ENCODE measurements at regions not wholly inside any gene's neighbourhood (a gene's known extent, or its start where the extent isn't known, plus 50 kb on each side); places are given as distances from the start of the nearest gene placed in this dataset.

GRCh38 chr2:223450246-223450645 lies 151.9 kb downstream of the SCG2 start:
- Histone ChIP-seq H3K27ac (ENCODE audit: low read length) (no peak overlapping the region), H3K9me3 (ENCODE audit: control insufficient read depth, insufficient read depth, low read length) (no peaks in the 10 kb centered on the region), H3K27me3 (ENCODE audit: control insufficient read depth, insufficient read depth, low read length) (no peaks in the 10 kb centered on the region), H3K36me3 (ENCODE audit: control insufficient read depth, insufficient read depth, low read length) (no peaks in the 10 kb centered on the region), H3K4me3 (ENCODE audit: low read length) (no peak overlapping the region), H3K4me1 (ENCODE audit: control insufficient read depth, insufficient read depth, low read length) (no peaks in the 10 kb centered on the region)
- DNase-seq (ENCODE audit: low read depth, low spot score), result no peak
- no CpG with 5 or more reads among the region's 3 CpGs for WGBS (ENCODE audit: insufficient coverage, insufficient read length)

GRCh38 chr2:223457301-223457700 lies 144.9 kb downstream of the SCG2 start:
- H3K27ac ChIP-seq (ENCODE audit: low read length), result no peak overlapping the region
- DNase-seq (ENCODE audit: low read depth, low spot score), result no peak
- H3K36me3 ChIP-seq (ENCODE audit: control insufficient read depth, insufficient read depth, low read length), result no peaks in the 10 kb centered on the region
- H3K27me3 ChIP-seq (ENCODE audit: control insufficient read depth, insufficient read depth, low read length), result no peaks in the 10 kb centered on the region
- 100% methylated on average over 1 of the region's 2 CpGs for WGBS (ENCODE audit: insufficient coverage, insufficient read length)
- H3K4me3 ChIP-seq (ENCODE audit: low read length), result no peak overlapping the region
- H3K9me3 ChIP-seq (ENCODE audit: control insufficient read depth, insufficient read depth, low read length), result no peaks in the 10 kb centered on the region
- no peaks in the 10 kb centered on the region; the same call in 1 of the 2 replicates for H3K4me1 ChIP-seq (ENCODE audit: control insufficient read depth, insufficient read depth, low read length)

GRCh38 chr2:223459328-223459939 lies 142.7 kb downstream of the SCG2 start:
- H3K4me3 ChIP-seq (ENCODE audit: low read length), result no peak overlapping the region
- no peaks in the 10 kb centered on the region for H3K36me3 ChIP-seq (ENCODE audit: control insufficient read depth, insufficient read depth, low read length)
- no peaks in the 10 kb centered on the region for H3K9me3 ChIP-seq (ENCODE audit: control insufficient read depth, insufficient read depth, low read length)
- no peaks in the 10 kb centered on the region for H3K27me3 ChIP-seq (ENCODE audit: control insufficient read depth, insufficient read depth, low read length)
- no peak for DNase-seq (ENCODE audit: low read depth, low spot score)
- no peak overlapping the region for H3K27ac ChIP-seq (ENCODE audit: low read length)
- H3K4me1 ChIP-seq (ENCODE audit: control insufficient read depth, insufficient read depth, low read length), result no peaks in the 10 kb centered on the region; the same call in 1 of the 2 replicates
- WGBS (ENCODE audit: insufficient coverage, insufficient read length), result no CpG with 5 or more reads among the region's 4 CpGs

GRCh38 chr2:223460209-223460608 lies 142.0 kb downstream of the SCG2 start:
- Histone ChIP-seq H3K36me3 (ENCODE audit: control insufficient read depth, insufficient read depth, low read length) (no peaks in the 10 kb centered on the region), H3K27ac (ENCODE audit: low read length) (no peak overlapping the region), H3K4me3 (ENCODE audit: low read length) (no peak overlapping the region), H3K27me3 (ENCODE audit: control insufficient read depth, insufficient read depth, low read length) (no peaks in the 10 kb centered on the region), H3K9me3 (ENCODE audit: control insufficient read depth, insufficient read depth, low read length) (no peaks in the 10 kb centered on the region), H3K4me1 (ENCODE audit: control insufficient read depth, insufficient read depth, low read length) (no peaks in the 10 kb centered on the region; the same call in 1 of the 2 replicates)
- no CpG with 5 or more reads among the region's 1 CpG for WGBS (ENCODE audit: insufficient coverage, insufficient read length)
- no peak for DNase-seq (ENCODE audit: low read depth, low spot score)

DNA sequence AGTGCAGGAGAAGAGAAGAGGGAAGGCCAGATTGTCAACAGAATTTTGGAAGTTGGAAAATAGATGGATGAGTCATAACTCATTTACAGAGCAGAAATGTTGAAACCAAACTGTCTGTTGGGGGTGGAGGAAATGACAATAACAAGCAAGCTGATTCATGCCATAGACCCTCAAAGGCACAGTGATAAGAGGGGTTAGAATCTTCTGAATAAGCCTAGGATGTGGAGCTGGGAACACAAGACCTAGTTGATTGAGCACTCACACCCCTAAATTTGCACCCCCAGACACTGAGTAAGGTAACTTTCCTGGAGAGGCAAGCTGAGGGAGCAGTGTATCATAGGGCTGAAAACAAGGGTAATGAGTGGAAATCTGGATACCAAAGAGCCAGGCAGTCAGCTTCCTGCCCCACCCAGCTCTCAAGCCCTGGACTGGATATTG lies 141.4 kb downstream of the SCG2 start:
- Histone ChIP-seq H3K4me1 (ENCODE audit: control insufficient read depth, insufficient read depth, low read length) (no peaks in the 10 kb centered on the region; the same call in 1 of the 2 replicates), H3K9me3 (ENCODE audit: control insufficient read depth, insufficient read depth, low read length) (no peaks in the 10 kb centered on the region), H3K4me3 (ENCODE audit: low read length) (no peak overlapping the region), H3K27ac (ENCODE audit: low read length) (no peak overlapping the region), H3K36me3 (ENCODE audit: control insufficient read depth, insufficient read depth, low read length) (no peaks in the 10 kb centered on the region), H3K27me3 (ENCODE audit: control insufficient read depth, insufficient read depth, low read length) (no peaks in the 10 kb centered on the region)
- no peak for DNase-seq (ENCODE audit: low read depth, low spot score)

DNA sequence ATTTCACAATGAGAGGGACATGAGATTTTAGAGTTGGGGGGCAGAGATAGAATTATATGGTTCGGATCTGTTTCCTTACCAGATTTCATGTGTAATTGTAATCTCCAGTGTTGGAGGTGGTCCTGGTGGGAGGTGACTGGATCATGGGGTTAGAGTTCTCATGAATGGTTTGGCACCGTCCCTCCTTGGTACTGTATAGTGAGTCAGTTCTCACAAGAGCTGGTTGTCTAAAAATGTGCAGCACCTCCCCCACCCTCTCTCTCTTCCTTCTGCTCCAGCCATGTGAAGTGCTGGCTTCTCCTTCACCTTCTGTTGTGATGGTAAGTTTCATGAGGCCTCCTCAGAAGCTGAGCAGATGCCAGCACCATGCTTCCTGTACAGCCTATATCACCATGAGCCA lies 138.1 kb downstream of the SCG2 start:
- Histone ChIP-seq H3K27ac (ENCODE audit: low read length) (no peak overlapping the region), H3K4me3 (ENCODE audit: low read length) (no peak overlapping the region), H3K27me3 (ENCODE audit: control insufficient read depth, insufficient read depth, low read length) (no peaks in the 10 kb centered on the region), H3K4me1 (ENCODE audit: control insufficient read depth, insufficient read depth, low read length) (no peaks in the 10 kb centered on the region; the same call in 1 of the 2 replicates), H3K9me3 (ENCODE audit: control insufficient read depth, insufficient read depth, low read length) (no peaks in the 10 kb centered on the region), H3K36me3 (ENCODE audit: control insufficient read depth, insufficient read depth, low read length) (no peaks in the 10 kb centered on the region)
- no CpG with 5 or more reads among the region's 2 CpGs for WGBS (ENCODE audit: insufficient coverage, insufficient read length)
- DNase-seq (ENCODE audit: low read depth, low spot score), result no peak

- no peak overlapping the region for H3K4me3 ChIP-seq (ENCODE audit: low read length)
- no peak overlapping the region for H3K27ac ChIP-seq (ENCODE audit: low read length)
- H3K4me1 ChIP-seq (ENCODE audit: control insufficient read depth, insufficient read depth, low read length), result no peaks in the 10 kb centered on the region
- WGBS (ENCODE audit: insufficient coverage, insufficient read length), result no CpG with 5 or more reads among the region's 2 CpGs
- no peaks in the 10 kb centered on the region for H3K9me3 ChIP-seq (ENCODE audit: control insufficient read depth, insufficient read depth, low read length)
- H3K27me3 ChIP-seq (ENCODE audit: control insufficient read depth, insufficient read depth, low read length), result no peaks in the 10 kb centered on the region
- DNase-seq (ENCODE audit: low read depth, low spot score), result no peak
- H3K36me3 ChIP-seq (ENCODE audit: control insufficient read depth, insufficient read depth, low read length), result no peaks in the 10 kb centered on the region
Measured at GRCh38 chr2:223465793-223466192, 136.4 kb downstream of the SCG2 start.

DNA sequence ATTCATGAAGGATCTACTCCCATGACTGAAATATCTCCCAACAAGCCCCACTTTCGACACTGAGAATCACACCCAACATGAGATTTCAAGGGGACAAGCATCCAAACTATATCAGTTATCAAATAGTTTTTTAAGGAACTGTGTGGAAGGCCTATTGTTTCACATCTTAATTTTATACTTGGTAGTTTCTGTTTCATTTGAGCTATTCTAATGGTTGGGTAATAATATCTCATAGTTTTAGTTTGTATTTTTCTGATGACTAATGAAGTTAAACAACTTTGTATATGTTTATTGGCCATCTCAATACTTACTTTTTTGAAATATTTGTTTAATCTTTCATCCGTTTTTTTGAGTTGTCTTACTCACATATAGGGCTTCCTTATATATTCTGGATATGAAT lies 135.0 kb downstream of the SCG2 start:
- Histone ChIP-seq H3K36me3 (ENCODE audit: control insufficient read depth, insufficient read depth, low read length) (no peaks in the 10 kb centered on the region), H3K27me3 (ENCODE audit: control insufficient read depth, insufficient read depth, low read length) (no peaks in the 10 kb centered on the region), H3K4me3 (ENCODE audit: low read length) (no peak overlapping the region), H3K9me3 (ENCODE audit: control insufficient read depth, insufficient read depth, low read length) (no peaks in the 10 kb centered on the region), H3K4me1 (ENCODE audit: control insufficient read depth, insufficient read depth, low read length) (no peaks in the 10 kb centered on the region), H3K27ac (ENCODE audit: low read length) (no peak overlapping the region)
- no CpG with 5 or more reads among the region's 2 CpGs for WGBS (ENCODE audit: insufficient coverage, insufficient read length)
- DNase-seq (ENCODE audit: low read depth, low spot score), result no peak

DNA sequence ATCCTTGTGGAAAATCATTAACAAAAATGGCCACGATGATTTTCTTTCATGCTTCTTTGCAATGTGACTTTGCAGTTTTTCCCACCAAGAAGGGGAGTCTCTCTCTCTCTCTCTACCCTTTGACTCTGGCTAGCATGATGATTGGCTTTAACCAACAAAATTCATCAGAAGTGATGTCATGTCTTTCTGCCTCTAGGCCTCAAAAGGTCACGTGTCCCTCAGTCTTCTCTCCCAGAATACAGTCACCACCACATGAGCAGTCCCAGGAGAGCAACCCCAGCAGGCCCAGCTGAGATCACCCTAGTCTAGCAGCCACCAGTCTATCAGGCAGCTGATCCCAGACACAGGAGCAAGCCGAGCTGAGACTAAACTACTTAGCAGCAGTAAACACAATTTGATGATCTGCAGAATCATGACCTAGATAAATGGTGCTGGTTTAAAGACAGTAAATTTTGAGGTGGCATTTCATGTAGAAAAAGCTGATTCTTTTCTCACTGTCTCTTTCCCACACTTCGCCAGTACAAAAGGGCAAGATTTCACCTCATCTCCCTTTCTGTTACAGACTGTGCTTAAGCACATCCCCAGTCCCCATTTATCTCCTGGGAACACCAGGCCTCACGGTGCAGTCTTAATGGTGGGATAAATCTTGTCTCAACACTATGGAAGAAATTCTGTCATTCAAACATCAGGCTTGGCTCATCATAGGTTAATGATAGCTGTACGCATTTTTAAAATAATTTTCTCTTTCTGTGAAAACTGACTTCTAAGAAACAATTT lies 132.7 kb downstream of the SCG2 start:
- no peaks in the 10 kb centered on the region for H3K36me3 ChIP-seq (ENCODE audit: control insufficient read depth, insufficient read depth, low read length)
- no peaks in the 10 kb centered on the region for H3K4me1 ChIP-seq (ENCODE audit: control insufficient read depth, insufficient read depth, low read length)
- H3K9me3 ChIP-seq (ENCODE audit: control insufficient read depth, insufficient read depth, low read length), result no peaks in the 10 kb centered on the region
- no peak overlapping the region for H3K4me3 ChIP-seq (ENCODE audit: low read length)
- H3K27me3 ChIP-seq (ENCODE audit: control insufficient read depth, insufficient read depth, low read length), result no peaks in the 10 kb centered on the region
- H3K27ac ChIP-seq (ENCODE audit: low read length), result no peak overlapping the region
- no peak for DNase-seq (ENCODE audit: low read depth, low spot score)
- WGBS (ENCODE audit: insufficient coverage, insufficient read length), result no CpG with 5 or more reads among the region's 6 CpGs

GRCh38 chr2:223470602-223471001 lies 131.6 kb downstream of the SCG2 start:
- WGBS (ENCODE audit: insufficient coverage, insufficient read length), result no CpG with 5 or more reads among the region's 2 CpGs

More at GRCh38 chr2:223470602-223471001, 131.6 kb downstream of the SCG2 start:
- Histone ChIP-seq H3K27ac (ENCODE audit: low read length) (no peak overlapping the region), H3K4me1 (ENCODE audit: control insufficient read depth, insufficient read depth, low read length) (0 out of 2 replicates have a peak, but pooled peaks cover 2% of the 10 kb centered on the region), H3K36me3 (ENCODE audit: control insufficient read depth, insufficient read depth, low read length) (no peaks in the 10 kb centered on the region), H3K27me3 (ENCODE audit: control insufficient read depth, insufficient read depth, low read length) (no peaks in the 10 kb centered on the region), H3K4me3 (ENCODE audit: low read length) (no peak overlapping the region), H3K9me3 (ENCODE audit: control insufficient read depth, insufficient read depth, low read length) (no peaks in the 10 kb centered on the region)
- DNase-seq (ENCODE audit: low read depth, low spot score), result no peak

Data from iPS DF 6.9 (cell line).